ENCODE measurements at regions not wholly inside any gene's neighbourhood (a gene's known extent, or its start where the extent isn't known, plus 50 kb on each side); places are given as distances from the start of the nearest gene placed in this dataset.

DNA sequence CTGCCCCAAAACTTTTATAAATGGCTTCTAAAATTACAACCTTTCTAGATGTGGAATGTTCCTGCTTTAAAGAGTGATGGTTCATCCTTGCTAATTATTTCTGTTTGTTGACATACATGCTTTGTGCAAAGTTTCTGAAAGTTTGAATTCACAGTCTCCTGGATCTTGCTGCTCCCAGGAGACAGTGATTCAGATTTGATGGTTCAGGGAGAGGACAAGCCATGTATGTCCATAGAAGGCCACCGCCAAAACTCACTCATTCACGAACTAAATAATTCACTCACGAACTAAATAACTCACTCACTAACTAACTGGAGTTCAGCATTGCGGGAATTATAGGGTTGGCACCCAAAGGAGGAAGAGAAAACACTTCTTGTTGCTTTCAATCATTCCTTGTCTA lies 416.5 kb upstream of the ZEB2 start:
- Mint-ChIP-seq H3K27ac (ENCODE audit: unreplicated experiment) (no peak overlapping the region), H3K9me3 (ENCODE audit: unreplicated experiment) (peaks cover 2% of the 10 kb centered on the region), H3K4me1 (ENCODE audit: low read depth, unreplicated experiment) (peaks cover 10% of the 10 kb centered on the region), H3K27me3 (ENCODE audit: low read depth, unreplicated experiment) (no peaks in the 10 kb centered on the region), H3K4me3 (ENCODE audit: unreplicated experiment) (no peak overlapping the region), H3K36me3 (ENCODE audit: low read depth, unreplicated experiment) (no peaks in the 10 kb centered on the region)
- no peaks in the 10 kb centered on the region for H3K27me3 ChIP-seq (ENCODE audit: insufficient read depth, low read length)
- no peaks in the 10 kb centered on the region for H4K20me1 ChIP-seq (ENCODE audit: insufficient read depth, low read length)
- H3K4me2 ChIP-seq (ENCODE audit: low read length): no peak overlapping the region
- peaks cover 12% of the 10 kb centered on the region for H3K4me1 ChIP-seq (ENCODE audit: insufficient read depth, low read length)
- H3K79me2 ChIP-seq (ENCODE audit: insufficient read depth, low read length): no peaks in the 10 kb centered on the region
- FAIRE-seq: peak; percentile 13
- no peaks in the 10 kb centered on the region for H3K36me3 ChIP-seq (ENCODE audit: insufficient read depth, low read length)
- TF ChIP-seq, protein P1, sequence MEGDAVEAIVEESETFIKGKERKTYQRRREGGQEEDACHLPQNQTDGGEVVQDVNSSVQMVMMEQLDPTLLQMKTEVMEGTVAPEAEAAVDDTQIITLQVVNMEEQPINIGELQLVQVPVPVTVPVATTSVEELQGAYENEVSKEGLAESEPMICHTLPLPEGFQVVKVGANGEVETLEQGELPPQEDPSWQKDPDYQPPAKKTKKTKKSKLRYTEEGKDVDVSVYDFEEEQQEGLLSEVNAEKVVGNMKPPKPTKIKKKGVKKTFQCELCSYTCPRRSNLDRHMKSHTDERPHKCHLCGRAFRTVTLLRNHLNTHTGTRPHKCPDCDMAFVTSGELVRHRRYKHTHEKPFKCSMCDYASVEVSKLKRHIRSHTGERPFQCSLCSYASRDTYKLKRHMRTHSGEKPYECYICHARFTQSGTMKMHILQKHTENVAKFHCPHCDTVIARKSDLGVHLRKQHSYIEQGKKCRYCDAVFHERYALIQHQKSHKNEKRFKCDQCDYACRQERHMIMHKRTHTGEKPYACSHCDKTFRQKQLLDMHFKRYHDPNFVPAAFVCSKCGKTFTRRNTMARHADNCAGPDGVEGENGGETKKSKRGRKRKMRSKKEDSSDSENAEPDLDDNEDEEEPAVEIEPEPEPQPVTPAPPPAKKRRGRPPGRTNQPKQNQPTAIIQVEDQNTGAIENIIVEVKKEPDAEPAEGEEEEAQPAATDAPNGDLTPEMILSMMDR (IDR thresholded peaks at IDR 0.05; ENCODE audit: insufficient read depth, low read depth, low read length): no peak
- TF ChIP-seq EZH2 (IDR thresholded peaks at IDR 0.05; ENCODE audit: insufficient read depth, low read length): no peak
- H2AFZ ChIP-seq (ENCODE audit: low read depth, low read length): no peak overlapping the region
- DNase-seq (ENCODE audit: low read depth): no peak
- H3K4me3 ChIP-seq (ENCODE audit: insufficient read depth, low read depth, low read length): no peak overlapping the region
- no peaks in the 10 kb centered on the region for H3K9me3 ChIP-seq (ENCODE audit: insufficient read depth, low read depth, low read length)
- no peak overlapping the region for H3K27ac ChIP-seq (ENCODE audit: low read depth, low read length)
- H3K9ac ChIP-seq (ENCODE audit: low read length): no peak overlapping the region

DNA sequence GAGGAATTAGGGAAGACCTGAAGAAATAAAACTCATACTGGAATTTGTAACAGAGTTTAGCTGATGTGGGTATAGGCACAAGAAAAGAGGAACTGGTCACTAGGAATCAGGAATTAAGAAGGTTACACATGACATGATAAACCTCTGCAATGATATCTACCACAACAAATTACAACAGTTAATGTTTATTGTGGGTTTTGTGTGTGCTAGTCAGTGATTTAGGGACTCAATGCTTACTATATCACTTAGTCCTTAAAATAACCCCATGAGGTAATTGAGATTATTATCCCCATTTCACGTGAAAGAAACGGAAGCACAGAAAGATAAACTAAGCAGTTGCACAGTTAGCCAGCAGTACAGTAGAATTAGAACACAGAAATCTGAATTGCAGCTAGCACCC lies 415.8 kb upstream of the ZEB2 start:
- Histone ChIP-seq H3K9me3 (ENCODE audit: insufficient read depth, low read depth, low read length) (no peaks in the 10 kb centered on the region), H3K4me2 (ENCODE audit: low read length) (no peak overlapping the region), H3K36me3 (ENCODE audit: insufficient read depth, low read length) (no peaks in the 10 kb centered on the region), H3K27me3 (ENCODE audit: insufficient read depth, low read length) (no peaks in the 10 kb centered on the region), H3K9ac (ENCODE audit: low read length) (no peak overlapping the region), H2AFZ (ENCODE audit: low read depth, low read length) (no peak overlapping the region), H4K20me1 (ENCODE audit: insufficient read depth, low read length) (no peaks in the 10 kb centered on the region), H3K79me2 (ENCODE audit: insufficient read depth, low read length) (no peaks in the 10 kb centered on the region), H3K27ac (ENCODE audit: low read depth, low read length) (no peak overlapping the region), H3K4me3 (ENCODE audit: insufficient read depth, low read depth, low read length) (no peak overlapping the region), H3K4me1 (ENCODE audit: insufficient read depth, low read length) (peaks cover 12% of the 10 kb centered on the region)
- Mint-ChIP-seq H3K36me3 (ENCODE audit: low read depth, unreplicated experiment) (no peaks in the 10 kb centered on the region), H3K27ac (ENCODE audit: unreplicated experiment) (no peak overlapping the region), H3K27me3 (ENCODE audit: low read depth, unreplicated experiment) (no peaks in the 10 kb centered on the region), H3K4me3 (ENCODE audit: unreplicated experiment) (no peak overlapping the region), H3K4me1 (ENCODE audit: low read depth, unreplicated experiment) (peaks cover 10% of the 10 kb centered on the region), H3K9me3 (ENCODE audit: unreplicated experiment) (no peaks in the 10 kb centered on the region)
- DNase-seq (ENCODE audit: low read depth) (no peak), FAIRE-seq (no peak)
- TF ChIP-seq EZH2 (IDR thresholded peaks at IDR 0.05; ENCODE audit: insufficient read depth, low read length): no peak
- TF ChIP-seq, protein P1 (IDR thresholded peaks at IDR 0.05; ENCODE audit: insufficient read depth, low read depth, low read length): no peak

DNA sequence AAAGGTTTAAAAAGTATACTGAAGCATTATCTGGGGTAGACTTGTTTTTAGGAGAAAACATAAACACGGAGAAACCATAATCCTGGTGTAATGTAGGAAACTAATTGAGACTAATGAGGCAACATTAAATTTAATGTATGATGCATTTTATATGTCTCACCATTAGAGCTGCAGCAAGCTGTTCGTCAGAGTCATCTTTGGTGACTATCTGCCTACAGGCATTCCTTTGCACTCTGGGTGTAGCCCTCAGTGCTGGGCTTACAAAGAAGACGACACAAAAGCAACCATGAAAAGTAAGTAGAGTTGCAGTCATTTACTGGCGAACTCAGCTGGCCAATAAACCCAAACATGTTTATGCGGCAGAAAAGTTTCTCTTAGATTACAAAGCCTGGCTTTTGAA lies 415.3 kb upstream of the ZEB2 start:
- no peaks in the 10 kb centered on the region for H3K36me3 ChIP-seq (ENCODE audit: insufficient read depth, low read length)
- no peak overlapping the region for H3K9ac ChIP-seq (ENCODE audit: low read length)
- Mint-ChIP-seq H3K4me3 (ENCODE audit: unreplicated experiment) (no peak overlapping the region), H3K27ac (ENCODE audit: unreplicated experiment) (no peak overlapping the region), H3K9me3 (ENCODE audit: unreplicated experiment) (no peaks in the 10 kb centered on the region), H3K36me3 (ENCODE audit: low read depth, unreplicated experiment) (no peaks in the 10 kb centered on the region), H3K27me3 (ENCODE audit: low read depth, unreplicated experiment) (no peaks in the 10 kb centered on the region), H3K4me1 (ENCODE audit: low read depth, unreplicated experiment) (peaks cover 10% of the 10 kb centered on the region)
- no peaks in the 10 kb centered on the region for H4K20me1 ChIP-seq (ENCODE audit: insufficient read depth, low read length)
- H3K9me3 ChIP-seq (ENCODE audit: insufficient read depth, low read depth, low read length): no peaks in the 10 kb centered on the region
- H3K27me3 ChIP-seq (ENCODE audit: insufficient read depth, low read length): no peaks in the 10 kb centered on the region
- H2AFZ ChIP-seq (ENCODE audit: low read depth, low read length): no peak overlapping the region
- FAIRE-seq (no peak), DNase-seq (ENCODE audit: low read depth) (no peak)
- no peak overlapping the region for H3K4me3 ChIP-seq (ENCODE audit: insufficient read depth, low read depth, low read length)
- H3K27ac ChIP-seq (ENCODE audit: low read depth, low read length): no peak overlapping the region
- peaks cover 12% of the 10 kb centered on the region for H3K4me1 ChIP-seq (ENCODE audit: insufficient read depth, low read length)
- no peaks in the 10 kb centered on the region for H3K79me2 ChIP-seq (ENCODE audit: insufficient read depth, low read length)
- no peak for TF ChIP-seq EZH2 (IDR thresholded peaks at IDR 0.05; ENCODE audit: insufficient read depth, low read length)
- TF ChIP-seq, protein P1 (IDR thresholded peaks at IDR 0.05; ENCODE audit: insufficient read depth, low read depth, low read length): no peak
- no peak overlapping the region for H3K4me2 ChIP-seq (ENCODE audit: low read length)

Data from astrocyte (in vitro differentiated cells and primary cell).